ENCODE measurements at regions not wholly inside any gene's neighbourhood (a gene's known extent, or its start where the extent isn't known, plus 50 kb on each side); places are given as distances from the start of the nearest gene placed in this dataset.

DNA sequence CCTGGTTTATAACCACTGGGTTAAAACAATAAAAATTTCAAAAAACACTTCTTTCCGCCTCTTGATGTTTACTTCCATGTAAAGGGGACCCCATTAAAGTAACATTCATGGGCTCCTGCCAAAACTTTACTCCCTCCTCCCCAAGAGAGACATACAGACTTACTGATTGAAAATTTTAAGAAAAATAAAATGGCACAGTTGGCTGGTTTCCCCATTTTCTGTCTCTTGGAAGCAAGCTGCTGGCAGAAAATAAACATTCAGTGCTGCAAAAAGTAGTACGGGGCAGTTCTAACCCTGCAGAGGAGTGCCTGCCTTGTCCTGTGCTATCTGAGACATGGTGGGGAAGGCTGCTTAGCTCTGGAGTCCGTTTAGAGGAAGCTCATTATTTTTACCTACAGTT, 187.3 kb upstream of the INTU start:
- Histone ChIP-seq H3K4me1 (ENCODE audit: insufficient read depth, low read length) (no peaks in the 10 kb centered on the region), H3K9me3 (ENCODE audit: low read length) (no peaks in the 10 kb centered on the region), H4K20me1 (ENCODE audit: insufficient read depth, low read length) (no peaks in the 10 kb centered on the region), H3K9ac (ENCODE audit: insufficient read depth, low read depth, low read length) (no peak overlapping the region), H3K79me2 (ENCODE audit: insufficient read depth, low read length) (no peaks in the 10 kb centered on the region), H3K4me2 (ENCODE audit: low read depth, low read length) (no peak overlapping the region), H3K4me3 (replicated peaks in 1 of 3; ENCODE audit: insufficient read depth in 1 of 3, low read depth in 2 of 3, low read length in 3 of 3) (no peak overlapping the region), H3K36me3 (replicated peaks in 1 of 2; ENCODE audit: control insufficient read depth in 1 of 2, insufficient read depth in 2 of 2, low read length in 2 of 2) (no peaks in the 10 kb centered on the region), H2AFZ (ENCODE audit: low read length) (no peak overlapping the region), H3K27me3 (ENCODE audit: control insufficient read depth in 1 of 2, insufficient read depth in 2 of 2, low read length in 2 of 2) (no peaks in the 10 kb centered on the region; a peak in 1 of 5 replicates), H3K27ac (ENCODE audit: extremely low read length, insufficient read depth, low read length) (no peak overlapping the region)
- TF ChIP-seq NAIF1 (CRISPR knock-in tag; IDR thresholded peaks at IDR 0.05; ENCODE audit: borderline replicate concordance) (no peak), GMEB1 (CRISPR knock-in tag; IDR thresholded peaks at IDR 0.05; ENCODE audit: borderline replicate concordance) (no peak), RFX3 (CRISPR knock-in tag; IDR thresholded peaks at IDR 0.05) (no peak)
- TF ChIP-seq, protein P1, sequence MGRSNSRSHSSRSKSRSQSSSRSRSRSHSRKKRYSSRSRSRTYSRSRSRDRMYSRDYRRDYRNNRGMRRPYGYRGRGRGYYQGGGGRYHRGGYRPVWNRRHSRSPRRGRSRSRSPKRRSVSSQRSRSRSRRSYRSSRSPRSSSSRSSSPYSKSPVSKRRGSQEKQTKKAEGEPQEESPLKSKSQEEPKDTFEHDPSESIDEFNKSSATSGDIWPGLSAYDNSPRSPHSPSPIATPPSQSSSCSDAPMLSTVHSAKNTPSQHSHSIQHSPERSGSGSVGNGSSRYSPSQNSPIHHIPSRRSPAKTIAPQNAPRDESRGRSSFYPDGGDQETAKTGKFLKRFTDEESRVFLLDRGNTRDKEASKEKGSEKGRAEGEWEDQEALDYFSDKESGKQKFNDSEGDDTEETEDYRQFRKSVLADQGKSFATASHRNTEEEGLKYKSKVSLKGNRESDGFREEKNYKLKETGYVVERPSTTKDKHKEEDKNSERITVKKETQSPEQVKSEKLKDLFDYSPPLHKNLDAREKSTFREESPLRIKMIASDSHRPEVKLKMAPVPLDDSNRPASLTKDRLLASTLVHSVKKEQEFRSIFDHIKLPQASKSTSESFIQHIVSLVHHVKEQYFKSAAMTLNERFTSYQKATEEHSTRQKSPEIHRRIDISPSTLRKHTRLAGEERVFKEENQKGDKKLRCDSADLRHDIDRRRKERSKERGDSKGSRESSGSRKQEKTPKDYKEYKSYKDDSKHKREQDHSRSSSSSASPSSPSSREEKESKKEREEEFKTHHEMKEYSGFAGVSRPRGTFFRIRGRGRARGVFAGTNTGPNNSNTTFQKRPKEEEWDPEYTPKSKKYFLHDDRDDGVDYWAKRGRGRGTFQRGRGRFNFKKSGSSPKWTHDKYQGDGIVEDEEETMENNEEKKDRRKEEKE (IDR thresholded peaks at IDR 0.05) = no peak
- ChIA-PET CTCF (ENCODE audit: low intra/inter-chr PET ratio, low total read pairs) (no interaction called here), POLR2A (no interaction called here)
- no peak for DNase-seq (ENCODE audit: low spot score)
- 15% methylated on average over 3 of the region's 3 CpGs for WGBS (ENCODE audit: low lambda C conversion rate)
- in situ Hi-C loops (cut with HindIII; ENCODE audit: extremely low pct_ligation_motif_present, low pct_unique_long_range_greater_than_20kb) = no loop called here
- no TSS peak for BruUV-seq (replicated peaks)
- ATAC-seq = no peak
- intact Hi-C loops (cut with micrococcal nuclease; ENCODE audit: unreplicated experiment) = no loop called here
- no peak for FAIRE-seq
